ENCODE measurements at regions not wholly inside any gene's neighbourhood (a gene's known extent, or its start where the extent isn't known, plus 50 kb on each side); places are given as distances from the start of the nearest gene placed in this dataset.

GRCh38 chr1:208533746-208534598 is 289.8 kb upstream of the PLXNA2 start:
- intact Hi-C loops (cut with DNase I), result no loop called here
- no peak for DNase-seq
- H3K27me3 ChIP-seq (ENCODE audit: control insufficient read depth, insufficient read depth), result no peaks in the 10 kb centered on the region
- no peaks in the 10 kb centered on the region for H3K9me3 ChIP-seq (ENCODE audit: control insufficient read depth, low read length)
- WGBS, result 85% methylated on average over 7 of the region's 7 CpGs
- H3K27ac ChIP-seq (ENCODE audit: low read length), result no peak overlapping the region
- H3K4me1 ChIP-seq (ENCODE audit: control insufficient read depth, insufficient read depth, low read length), result peaks cover 2% of the 10 kb centered on the region
- no peak for ATAC-seq
- no peak overlapping the region for H3K4me3 ChIP-seq (ENCODE audit: low read length)

- peak in 1 of 3 donors; percentile 40 for DNase-seq
- Histone ChIP-seq H3K4me3 (ENCODE audit: low read length) (no peak overlapping the region), H3K27ac (ENCODE audit: low read length) (no peak overlapping the region), H3K27me3 (ENCODE audit: control insufficient read depth, insufficient read depth) (no peaks in the 10 kb centered on the region), H3K4me1 (ENCODE audit: control insufficient read depth, insufficient read depth, low read length) (peaks cover 4% of the 10 kb centered on the region), H3K9me3 (ENCODE audit: control insufficient read depth, low read length) (no peaks in the 10 kb centered on the region)
- WGBS, result 43% methylated on average over 4 of the region's 4 CpGs
- peak in 1 of 2 donors; percentile 50 for ATAC-seq
- intact Hi-C loops (cut with DNase I), result no loop called here
These were observed 290.4 kb upstream of the PLXNA2 start for GRCh38 chr1:208534599-208534897.

- Histone ChIP-seq H3K4me1 (ENCODE audit: control insufficient read depth, insufficient read depth, low read length) (peaks cover 4% of the 10 kb centered on the region), H3K4me3 (ENCODE audit: low read length) (no peak overlapping the region), H3K9me3 (ENCODE audit: control insufficient read depth, low read length) (no peaks in the 10 kb centered on the region), H3K27ac (ENCODE audit: low read length) (no peak overlapping the region), H3K27me3 (ENCODE audit: control insufficient read depth, insufficient read depth) (no peaks in the 10 kb centered on the region)
- DNase-seq (no peak), ATAC-seq (no peak)
- intact Hi-C loops (cut with DNase I), result no loop called here
- WGBS, result 89% methylated on average over 3 of the region's 3 CpGs
These were observed 290.8 kb upstream of the PLXNA2 start for GRCh38 chr1:208534979-208535378.

DNA sequence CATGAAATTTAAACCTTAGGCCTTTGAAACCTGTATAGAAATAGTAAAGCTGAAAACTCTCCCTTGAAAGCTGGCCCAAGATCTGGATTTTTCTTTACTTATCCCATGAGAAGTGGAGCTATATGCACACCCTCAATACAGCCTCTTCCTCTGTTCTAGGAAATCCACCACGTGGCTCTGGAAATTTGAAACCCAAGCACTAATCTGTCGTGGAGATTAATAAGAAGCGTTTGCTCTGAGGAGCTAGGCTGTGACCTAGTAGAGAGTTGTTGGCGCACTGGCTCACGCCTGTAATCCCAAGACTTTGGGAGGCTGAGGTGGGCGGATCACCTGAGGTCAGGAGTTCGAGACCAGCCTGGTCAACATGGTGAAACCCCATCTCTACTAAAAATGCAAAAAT is 291.3 kb upstream of the PLXNA2 start:
- peaks cover 4% of the 10 kb centered on the region for H3K4me1 ChIP-seq (ENCODE audit: control insufficient read depth, insufficient read depth, low read length)
- 66% methylated on average over 7 of the region's 7 CpGs for WGBS
- no peaks in the 10 kb centered on the region for H3K9me3 ChIP-seq (ENCODE audit: control insufficient read depth, low read length)
- no peak overlapping the region for H3K27ac ChIP-seq (ENCODE audit: low read length)
- ATAC-seq (no peak), DNase-seq (no peak)
- H3K27me3 ChIP-seq (ENCODE audit: control insufficient read depth, insufficient read depth), result no peaks in the 10 kb centered on the region
- intact Hi-C loops (cut with DNase I), result no loop called here
- H3K4me3 ChIP-seq (ENCODE audit: low read length), result no peak overlapping the region

GRCh38 chr1:208536212-208536611 is 292.0 kb upstream of the PLXNA2 start:
- intact Hi-C loops (cut with DNase I), result no loop called here
- DNase-seq (no peak), ATAC-seq (no peak)
- Histone ChIP-seq H3K4me1 (ENCODE audit: control insufficient read depth, insufficient read depth, low read length) (peaks cover 4% of the 10 kb centered on the region), H3K27ac (ENCODE audit: low read length) (no peak overlapping the region), H3K4me3 (ENCODE audit: low read length) (no peak overlapping the region), H3K9me3 (ENCODE audit: control insufficient read depth, low read length) (no peaks in the 10 kb centered on the region), H3K27me3 (ENCODE audit: control insufficient read depth, insufficient read depth) (no peaks in the 10 kb centered on the region)
- whole genome bisulfite sequencing, result 71% methylated on average over 4 of the region's 4 CpGs

DNA sequence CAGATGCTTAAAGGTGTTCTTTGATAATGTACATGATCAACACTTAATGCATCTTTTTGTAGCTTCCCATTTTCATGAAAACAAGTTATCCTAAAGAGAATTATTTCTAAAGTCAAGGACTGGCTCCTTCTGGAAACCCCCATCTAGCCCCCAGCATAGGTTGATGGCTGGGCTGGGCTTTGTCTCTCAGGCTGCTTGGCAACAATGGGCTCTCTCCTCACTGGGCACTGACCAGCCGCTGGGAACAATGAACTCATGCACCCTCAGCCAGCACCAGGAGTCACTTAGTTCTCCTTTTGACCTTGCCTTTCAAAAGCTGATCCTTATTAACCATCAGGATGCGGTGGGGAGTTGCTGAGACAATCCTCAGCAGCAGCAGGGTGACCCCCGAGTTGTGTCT is 293.0 kb upstream of the PLXNA2 start:
- H3K27ac ChIP-seq (ENCODE audit: low read length), result no peak overlapping the region
- no peaks in the 10 kb centered on the region for H3K9me3 ChIP-seq (ENCODE audit: control insufficient read depth, low read length)
- intact Hi-C loops (cut with DNase I), result no loop called here
- H3K27me3 ChIP-seq (ENCODE audit: control insufficient read depth, insufficient read depth), result no peaks in the 10 kb centered on the region
- DNase-seq (no peak), ATAC-seq (no peak)
- H3K4me1 ChIP-seq (ENCODE audit: control insufficient read depth, insufficient read depth, low read length), result peaks cover 4% of the 10 kb centered on the region
- WGBS, result 80% methylated on average over 3 of the region's 3 CpGs
- H3K4me3 ChIP-seq (ENCODE audit: low read length), result no peak overlapping the region

GRCh38 chr1:208538078-208538477 is 293.9 kb upstream of the PLXNA2 start:
- ATAC-seq, result no peak
- no peak for DNase-seq
- no peak overlapping the region for H3K4me3 ChIP-seq (ENCODE audit: low read length)
- 78% methylated on average over 7 of the region's 7 CpGs for WGBS
- no peaks in the 10 kb centered on the region for H3K27me3 ChIP-seq (ENCODE audit: control insufficient read depth, insufficient read depth)
- H3K27ac ChIP-seq (ENCODE audit: low read length), result no peak overlapping the region
- no peaks in the 10 kb centered on the region for H3K9me3 ChIP-seq (ENCODE audit: control insufficient read depth, low read length)
- intact Hi-C loops (cut with DNase I), result no loop called here
- peaks cover 4% of the 10 kb centered on the region for H3K4me1 ChIP-seq (ENCODE audit: control insufficient read depth, insufficient read depth, low read length)

DNA sequence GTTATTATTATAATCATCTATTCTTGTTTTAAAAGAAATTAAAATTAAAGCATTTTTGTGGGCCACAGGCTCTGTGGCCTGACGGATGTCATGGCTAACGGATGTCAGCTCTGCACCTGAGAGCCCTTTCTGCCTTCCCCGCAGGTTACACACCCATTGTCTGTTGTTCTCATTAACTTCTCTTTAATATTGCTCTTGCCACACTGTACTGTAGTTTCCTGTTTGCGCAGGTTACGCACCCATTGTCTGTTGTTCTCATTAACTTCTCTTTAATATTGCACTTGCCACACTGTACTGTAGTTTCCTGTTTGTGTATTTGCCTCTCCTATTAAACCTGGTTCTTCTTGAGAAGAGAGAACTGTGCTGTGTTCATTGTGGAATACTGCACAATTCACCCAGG is 294.4 kb upstream of the PLXNA2 start:
- Histone ChIP-seq H3K27ac (ENCODE audit: low read length) (no peak overlapping the region), H3K4me3 (ENCODE audit: low read length) (no peak overlapping the region), H3K9me3 (ENCODE audit: control insufficient read depth, low read length) (no peaks in the 10 kb centered on the region), H3K27me3 (ENCODE audit: control insufficient read depth, insufficient read depth) (no peaks in the 10 kb centered on the region), H3K4me1 (ENCODE audit: control insufficient read depth, insufficient read depth, low read length) (peaks cover 4% of the 10 kb centered on the region)
- intact Hi-C loops (cut with DNase I), result no loop called here
- 73% methylated on average over 5 of the region's 5 CpGs for WGBS
- DNase-seq (no peak), ATAC-seq (no peak)

DNA sequence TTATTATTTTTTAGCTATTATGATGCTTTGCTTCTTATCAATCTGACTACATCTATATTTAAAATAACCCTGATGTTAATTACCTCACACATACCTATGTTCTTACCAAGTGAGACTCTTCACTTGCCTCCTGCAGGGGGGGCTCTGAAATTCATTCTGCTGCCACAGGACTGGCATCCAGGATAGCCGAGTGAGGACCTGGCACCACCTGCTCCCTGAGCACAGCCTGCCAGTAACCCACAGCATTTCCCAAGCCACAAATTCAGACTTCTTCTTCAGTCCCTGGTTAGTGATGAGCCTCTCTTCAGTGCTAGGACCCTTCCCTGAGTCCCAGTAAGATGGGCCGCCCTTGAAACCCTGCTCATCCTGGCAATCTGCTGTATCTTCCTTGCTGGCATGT is 296.5 kb upstream of the PLXNA2 start:
- 92% methylated on average over 2 of the region's 2 CpGs for WGBS
- no peak for ATAC-seq

GRCh38 chr1:208541225-208541855 is 297.2 kb upstream of the PLXNA2 start:
- ATAC-seq (no peak), DNase-seq (no peak)
- Histone ChIP-seq H3K4me1 (ENCODE audit: control insufficient read depth, insufficient read depth, low read length) (peaks cover 4% of the 10 kb centered on the region), H3K27ac (ENCODE audit: low read length) (no peak overlapping the region), H3K4me3 (ENCODE audit: low read length) (no peak overlapping the region), H3K9me3 (ENCODE audit: control insufficient read depth, low read length) (no peaks in the 10 kb centered on the region), H3K27me3 (ENCODE audit: control insufficient read depth, insufficient read depth) (no peaks in the 10 kb centered on the region)
- 75% methylated on average over 4 of the region's 4 CpGs for WGBS
- intact Hi-C loops (cut with DNase I), result no loop called here

More for the DNA sequence above, 296.5 kb upstream of the PLXNA2 start:
- Histone ChIP-seq H3K4me1 (ENCODE audit: control insufficient read depth, insufficient read depth, low read length) (peaks cover 4% of the 10 kb centered on the region), H3K9me3 (ENCODE audit: control insufficient read depth, low read length) (no peaks in the 10 kb centered on the region), H3K27ac (ENCODE audit: low read length) (no peak overlapping the region), H3K27me3 (ENCODE audit: control insufficient read depth, insufficient read depth) (no peaks in the 10 kb centered on the region), H3K4me3 (ENCODE audit: low read length) (no peak overlapping the region)
- intact Hi-C loops (cut with DNase I), result no loop called here
- no peak for DNase-seq

DNA sequence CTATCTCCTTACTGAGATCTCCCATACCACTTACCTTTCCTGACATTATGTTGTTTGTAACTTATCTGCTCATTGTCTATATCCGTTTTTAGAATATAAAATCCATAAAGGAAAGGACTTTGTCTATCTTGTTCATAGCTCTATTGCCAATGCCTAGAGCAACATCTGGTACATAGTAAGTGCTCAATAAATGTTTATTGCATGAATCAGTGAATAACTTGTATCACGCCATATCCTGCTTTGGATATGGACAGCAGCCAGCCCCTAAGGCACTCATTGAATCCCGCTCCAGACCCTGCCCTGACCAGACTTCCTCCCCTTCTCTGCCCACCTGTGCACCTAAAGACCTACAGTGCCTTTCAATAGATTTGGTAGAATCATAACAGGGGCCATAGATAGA is 298.1 kb upstream of the PLXNA2 start:
- ATAC-seq, result no peak
- H3K4me1 ChIP-seq (ENCODE audit: control insufficient read depth, insufficient read depth, low read length), result peaks cover 4% of the 10 kb centered on the region
- DNase-seq, result no peak
- no peak overlapping the region for H3K4me3 ChIP-seq (ENCODE audit: low read length)
- WGBS, result 92% methylated on average over 3 of the region's 3 CpGs
- H3K9me3 ChIP-seq (ENCODE audit: control insufficient read depth, low read length), result no peaks in the 10 kb centered on the region
- H3K27ac ChIP-seq (ENCODE audit: low read length), result no peak overlapping the region
- intact Hi-C loops (cut with DNase I), result no loop called here
- no peaks in the 10 kb centered on the region for H3K27me3 ChIP-seq (ENCODE audit: control insufficient read depth, insufficient read depth)
